MM.1S (cell line): ENCODE measurements at regions not wholly inside any gene's neighbourhood (a gene's known extent, or its start where the extent isn't known, plus 50 kb on each side); places are given as distances from the start of the nearest gene placed in this dataset.

Experiments
- DNase-seq: peaks from one replicate; pipeline ENCODE4 v3.0.0-alpha.2; 2015
- H2AFZ ChIP-seq: fragments of 300-600 bp; sonication (generic); 2 replicates; pipeline ENCODE4 v1.6.0; 2016; ENCODE audit warnings: antibody characterized with exemption, low read length
- H3F3A ChIP-seq: fragments of 300-600 bp; sonication (generic); 2 replicates; pipeline ENCODE4 v1.6.1; 2016; ENCODE audit warnings: mild to moderate bottlenecking, antibody characterized with exemption, low read length, moderate library complexity, mixed read lengths; ENCODE audit not compliant: insufficient read depth
- H3K27ac ChIP-seq: fragments of 300-600 bp; sonication (generic); 2 replicates; pipeline ENCODE4 v1.5.1; 2016; ENCODE audit warnings: mild to moderate bottlenecking, low read length
- H3K27me3 ChIP-seq: fragments of 300-600 bp; sonication (generic); replicated peaks from 2 replicates; pipeline ENCODE4 v1.6.0; 2016; ENCODE audit warnings: low read length; ENCODE audit not compliant: insufficient read depth
- H3K36me3 ChIP-seq: fragments of 300-600 bp; sonication (generic); replicated peaks from 2 replicates; pipeline ENCODE4 v1.6.1; 2016; ENCODE audit warnings: mild to moderate bottlenecking, low read length, mixed read lengths; ENCODE audit not compliant: insufficient read depth
- H3K4me1 ChIP-seq: fragments of 300-600 bp; sonication (generic); 2 replicates; pipeline ENCODE4 v1.6.1; 2016; ENCODE audit warnings: low read length, mixed read lengths
- H3K4me2 ChIP-seq: fragments of 300-600 bp; sonication (generic); 2 replicates; pipeline ENCODE4 v1.6.0; 2016; ENCODE audit warnings: low read depth, low read length
- H3K4me3 ChIP-seq: fragments of 300-600 bp; sonication (generic); 2 replicates; pipeline ENCODE4 v1.5.1; 2016; ENCODE audit warnings: low read length, mixed read lengths
- H3K79me2 ChIP-seq: fragments of 300-600 bp; sonication (generic); 2 replicates; pipeline ENCODE4 v1.6.1; 2016; ENCODE audit warnings: mixed run types, low read length, mixed read lengths
- H3K9ac ChIP-seq: fragments of 300-600 bp; sonication (generic); 2 replicates; pipeline ENCODE4 v1.6.1; 2016; ENCODE audit warnings: low read length, mixed read lengths
- H3K9me2 ChIP-seq: fragments of 300-600 bp; sonication (generic); replicated peaks from 2 replicates; pipeline ENCODE4 v1.6.1; 2016; ENCODE audit warnings: mild to moderate bottlenecking, low read length, mixed read lengths; ENCODE audit not compliant: insufficient read depth
- H3K9me3 ChIP-seq: fragments of 300-600 bp; sonication (generic); replicated peaks from 2 replicates; pipeline ENCODE4 v1.6.1; 2016; ENCODE audit warnings: mild to moderate bottlenecking, low read length, mixed read lengths; ENCODE audit not compliant: insufficient read depth
- H4K20me1 ChIP-seq: fragments of 300-600 bp; sonication (generic); 2 replicates; pipeline ENCODE4 v1.6.1; 2016; ENCODE audit warnings: mild to moderate bottlenecking, low read length, moderate library complexity, mixed read lengths; ENCODE audit not compliant: insufficient read depth
- EZH2 ChIP-seq: fragments of 300-600 bp; sonication (generic); optimal IDR thresholded peaks from 2 replicates; pipeline ENCODE3; 2017; ENCODE audit warnings: low read depth, mild to moderate bottlenecking, antibody characterized with exemption, low read length, mixed read lengths
- EZH2phosphoT487 ChIP-seq: fragments of 300-600 bp; sonication (generic); IDR thresholded peaks from 2 replicates; pipeline ENCODE4 v1.6.1; 2018; ENCODE audit warnings: antibody characterized with exemption, low read length
- TF ChIP-seq, protein P1 (sequence below): fragments of 300-600 bp; sonication (generic); IDR thresholded peaks from 2 replicates; pipeline ENCODE4 v1.5.1; 2016; ENCODE audit warnings: antibody characterized with exemption, low read length, mixed read lengths

DNA sequence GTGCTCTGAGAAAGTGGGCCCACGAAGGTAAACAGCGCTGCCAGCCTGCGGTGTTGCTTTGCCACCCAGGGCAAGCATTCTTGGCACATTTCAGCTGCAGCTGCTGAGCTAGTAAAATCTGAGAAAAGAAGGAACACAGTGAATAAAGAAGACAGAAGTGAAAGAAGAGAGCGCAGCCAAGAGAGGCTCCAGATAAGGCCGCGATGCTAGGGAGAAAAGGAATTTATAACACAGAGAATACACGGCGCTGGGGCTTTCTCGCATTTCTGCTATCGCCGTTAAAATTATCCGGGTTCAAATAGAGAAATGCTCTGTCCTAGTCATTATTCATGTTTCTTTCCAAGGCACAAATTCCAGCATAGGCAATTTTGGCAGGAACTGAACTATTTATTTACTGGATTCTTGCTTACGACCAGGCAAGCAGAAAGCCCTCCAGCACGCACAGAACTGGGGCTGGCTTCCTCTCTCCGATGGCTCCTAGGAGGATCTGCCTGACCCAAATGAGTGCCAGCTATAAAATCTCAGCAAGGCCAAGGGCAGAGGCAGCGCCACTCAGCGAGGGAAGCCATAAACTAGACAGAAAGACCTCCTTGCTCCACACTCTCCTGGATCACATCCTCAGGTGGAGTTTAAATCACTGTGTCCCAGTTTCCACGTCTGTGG, 111.2 kb downstream of the ATPSCKMT start:
- H4K20me1 ChIP-seq = no peaks in the 10 kb centered on the region
- no peak overlapping the region for H2AFZ ChIP-seq
- H3K36me3 ChIP-seq = no peaks in the 10 kb centered on the region
- H3K4me2 ChIP-seq = no peak overlapping the region
- no peak overlapping the region for H3K4me3 ChIP-seq
- no peaks in the 10 kb centered on the region for H3F3A ChIP-seq
- H3K79me2 ChIP-seq = no peaks in the 10 kb centered on the region
- TF ChIP-seq EZH2phosphoT487 (no peak), EZH2 (no peak)
- TF ChIP-seq, protein P1, sequence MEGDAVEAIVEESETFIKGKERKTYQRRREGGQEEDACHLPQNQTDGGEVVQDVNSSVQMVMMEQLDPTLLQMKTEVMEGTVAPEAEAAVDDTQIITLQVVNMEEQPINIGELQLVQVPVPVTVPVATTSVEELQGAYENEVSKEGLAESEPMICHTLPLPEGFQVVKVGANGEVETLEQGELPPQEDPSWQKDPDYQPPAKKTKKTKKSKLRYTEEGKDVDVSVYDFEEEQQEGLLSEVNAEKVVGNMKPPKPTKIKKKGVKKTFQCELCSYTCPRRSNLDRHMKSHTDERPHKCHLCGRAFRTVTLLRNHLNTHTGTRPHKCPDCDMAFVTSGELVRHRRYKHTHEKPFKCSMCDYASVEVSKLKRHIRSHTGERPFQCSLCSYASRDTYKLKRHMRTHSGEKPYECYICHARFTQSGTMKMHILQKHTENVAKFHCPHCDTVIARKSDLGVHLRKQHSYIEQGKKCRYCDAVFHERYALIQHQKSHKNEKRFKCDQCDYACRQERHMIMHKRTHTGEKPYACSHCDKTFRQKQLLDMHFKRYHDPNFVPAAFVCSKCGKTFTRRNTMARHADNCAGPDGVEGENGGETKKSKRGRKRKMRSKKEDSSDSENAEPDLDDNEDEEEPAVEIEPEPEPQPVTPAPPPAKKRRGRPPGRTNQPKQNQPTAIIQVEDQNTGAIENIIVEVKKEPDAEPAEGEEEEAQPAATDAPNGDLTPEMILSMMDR = no peak
- H3K9me2 ChIP-seq = no peaks in the 10 kb centered on the region
- H3K27ac ChIP-seq = no peak overlapping the region
- DNase-seq = no peak
- H3K9me3 ChIP-seq = no peaks in the 10 kb centered on the region
- no peaks in the 10 kb centered on the region for H3K4me1 ChIP-seq
- no peaks in the 10 kb centered on the region for H3K27me3 ChIP-seq
- H3K9ac ChIP-seq = no peak overlapping the region

DNA sequence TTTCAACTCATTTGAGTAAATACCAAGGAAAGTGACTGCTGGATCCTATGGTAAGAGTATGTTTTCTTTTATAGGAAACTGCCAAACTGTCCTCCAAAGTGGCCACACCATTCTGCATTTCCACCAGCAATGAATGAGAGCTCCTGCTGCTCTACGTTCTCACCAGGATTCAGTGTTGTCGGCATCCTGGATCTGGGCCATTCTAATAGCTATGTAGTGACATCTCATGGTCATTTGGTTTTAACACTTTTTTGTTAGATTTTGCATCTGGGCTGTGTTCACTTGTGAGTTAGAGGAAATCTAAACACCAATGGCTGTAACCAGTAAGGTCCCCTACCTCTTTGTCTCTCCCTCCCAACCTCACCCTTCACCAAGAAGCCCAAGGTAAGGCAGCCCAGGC, 115.9 kb downstream of the ATPSCKMT start:
- H3K79me2 ChIP-seq = no peaks in the 10 kb centered on the region
- no peak for DNase-seq
- H3K9ac ChIP-seq = no peak overlapping the region
- H3K36me3 ChIP-seq = no peaks in the 10 kb centered on the region
- H3K27ac ChIP-seq = no peak overlapping the region
- no peaks in the 10 kb centered on the region for H3K4me1 ChIP-seq
- no peaks in the 10 kb centered on the region for H3K9me3 ChIP-seq
- no peak overlapping the region for H3K4me2 ChIP-seq
- no peak overlapping the region for H2AFZ ChIP-seq
- H4K20me1 ChIP-seq = no peaks in the 10 kb centered on the region
- H3F3A ChIP-seq = no peaks in the 10 kb centered on the region
- H3K4me3 ChIP-seq = no peak overlapping the region
- TF ChIP-seq, protein P1 = no peak
- TF ChIP-seq EZH2phosphoT487 (no peak), EZH2 (no peak)
- no peaks in the 10 kb centered on the region for H3K9me2 ChIP-seq
- H3K27me3 ChIP-seq = no peaks in the 10 kb centered on the region

DNA sequence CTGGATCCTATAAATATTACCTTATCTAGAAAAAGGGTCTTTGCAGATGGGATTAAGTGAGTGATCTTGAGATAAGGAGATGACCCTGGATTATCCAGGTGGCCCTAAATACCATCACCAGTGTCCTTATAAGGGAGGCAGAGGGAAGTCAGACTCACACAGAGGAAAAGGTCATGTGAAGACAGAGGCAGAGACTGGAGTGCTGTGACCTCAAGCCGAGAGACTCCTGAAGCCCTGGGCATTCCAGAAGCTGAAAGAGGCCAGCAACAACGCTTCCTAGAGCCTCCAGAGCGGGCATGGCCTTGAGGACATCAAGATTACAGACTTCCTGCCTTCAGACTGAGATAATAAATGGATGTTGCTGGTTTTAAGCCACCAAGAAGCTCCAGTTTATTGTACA, 118.8 kb downstream of the ATPSCKMT start:
- no peaks in the 10 kb centered on the region for H3K4me1 ChIP-seq
- no peaks in the 10 kb centered on the region for H3K9me3 ChIP-seq
- H2AFZ ChIP-seq = no peak overlapping the region
- DNase-seq = no peak
- no peaks in the 10 kb centered on the region for H3K9me2 ChIP-seq
- H3K9ac ChIP-seq = no peak overlapping the region
- H3K27me3 ChIP-seq = no peaks in the 10 kb centered on the region
- H3K79me2 ChIP-seq = no peaks in the 10 kb centered on the region
- no peaks in the 10 kb centered on the region for H3F3A ChIP-seq
- H3K27ac ChIP-seq = no peak overlapping the region
- TF ChIP-seq, protein P1 = no peak
- no peak for TF ChIP-seq EZH2
- no peak for TF ChIP-seq EZH2phosphoT487
- no peaks in the 10 kb centered on the region for H4K20me1 ChIP-seq
- no peak overlapping the region for H3K4me2 ChIP-seq
- H3K4me3 ChIP-seq = no peak overlapping the region
- H3K36me3 ChIP-seq = no peaks in the 10 kb centered on the region
